Hematopoietic multipotent progenitor cell treated with erythropoietin and hydrocortisone succinate and interleukin-3 and kit ligand, for 15 days (in vitro differentiated cells): ENCODE measurements at regions not wholly inside any gene's neighbourhood (a gene's known extent, or its start where the extent isn't known, plus 50 kb on each side); places are given as distances from the start of the nearest gene placed in this dataset.
"Not testable (repeated sequence)": the region's sequence is repeated elsewhere in the genome, so short reads cannot be mapped to it uniquely, and the experiment has no call there.

ENCODE experiments used
- DNase-seq: peaks from one replicate; pipeline ENCODE4 v3.0.0-alpha.2; 2015; ENCODE audit warnings: low spot score

DNA sequence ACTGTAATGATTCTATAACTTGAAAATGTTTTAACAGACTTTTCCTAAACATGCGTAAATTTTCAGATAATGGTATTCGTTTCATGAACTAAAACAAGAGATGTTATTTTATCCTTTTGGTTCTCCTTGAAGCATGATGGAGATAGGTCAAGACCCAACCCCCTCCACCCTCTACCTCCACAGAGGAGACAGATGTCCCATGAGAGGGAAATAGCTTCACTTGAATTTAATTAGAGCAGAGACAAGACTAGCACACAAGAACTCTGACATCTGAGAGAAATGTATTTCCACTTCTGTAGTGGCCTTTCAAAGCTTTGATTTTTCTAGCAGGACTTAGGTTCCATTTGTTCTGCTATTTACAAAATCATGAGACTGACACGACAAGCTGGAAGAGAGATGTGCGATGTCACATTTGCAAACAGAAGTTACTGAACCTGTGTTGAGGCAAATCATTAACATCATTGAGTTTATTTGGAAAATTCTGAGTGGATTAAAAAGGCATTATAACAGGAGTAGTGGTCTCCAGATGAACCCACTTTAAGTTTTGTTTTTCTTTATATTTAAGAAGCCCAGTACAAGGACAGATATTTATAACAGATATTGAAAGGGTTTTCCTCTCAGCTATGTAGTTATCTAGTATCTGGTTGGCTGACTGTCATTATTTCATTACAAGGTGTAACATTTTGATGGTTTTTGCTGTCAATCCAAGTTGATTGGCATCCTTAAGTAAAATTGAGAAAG, 276.2 kb downstream of the ASXL3 start:
- DNase-seq: no peak

DNA sequence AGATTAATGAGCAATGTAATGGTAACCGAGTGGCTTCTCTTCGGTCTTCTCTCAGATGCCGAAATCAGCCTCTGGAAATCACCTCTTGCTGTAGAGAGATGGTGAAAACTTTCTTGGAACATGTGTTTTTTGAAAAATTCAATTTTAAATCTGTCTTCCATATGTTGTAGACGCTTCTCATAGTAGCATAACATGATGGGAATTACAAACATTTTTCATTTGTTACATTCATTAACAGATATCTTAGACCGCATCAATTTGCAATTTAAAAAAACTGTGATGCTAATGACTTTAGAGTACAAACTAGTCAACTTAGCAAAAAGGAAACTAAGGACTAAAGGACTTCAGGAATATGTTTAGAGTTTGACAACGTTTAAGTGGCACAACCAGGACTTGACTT, 275.2 kb downstream of the ASXL3 start:
- DNase-seq: no peak

DNA sequence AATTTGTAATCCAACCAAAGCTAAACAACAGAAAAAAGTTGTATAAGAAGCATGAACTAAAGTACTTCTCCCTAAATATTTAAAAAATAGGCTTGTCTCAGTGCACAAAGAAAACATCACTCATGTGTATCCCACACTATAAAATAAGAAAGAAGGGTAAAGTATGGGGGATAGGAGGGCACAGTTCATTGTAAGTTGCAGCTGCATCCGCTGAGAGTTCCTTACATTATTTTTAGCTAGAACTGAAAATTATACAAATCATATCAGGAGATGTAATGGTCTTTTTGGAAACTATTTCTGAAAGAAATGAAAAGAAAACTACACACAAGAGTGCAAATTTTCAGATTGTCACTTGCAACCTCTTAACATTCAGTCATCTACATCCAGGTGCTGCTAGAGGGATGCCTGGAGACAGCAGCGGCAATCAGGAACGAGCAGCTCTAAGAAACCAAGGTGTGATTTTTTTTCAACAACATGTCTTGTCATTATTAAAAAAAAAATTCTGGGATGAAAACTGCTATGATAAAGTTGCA, 273.6 kb downstream of the ASXL3 start:
- no peak for DNase-seq

GRCh38 chr18:33849731-33850130, 271.7 kb downstream of the ASXL3 start:
- DNase-seq: no peak

DNA sequence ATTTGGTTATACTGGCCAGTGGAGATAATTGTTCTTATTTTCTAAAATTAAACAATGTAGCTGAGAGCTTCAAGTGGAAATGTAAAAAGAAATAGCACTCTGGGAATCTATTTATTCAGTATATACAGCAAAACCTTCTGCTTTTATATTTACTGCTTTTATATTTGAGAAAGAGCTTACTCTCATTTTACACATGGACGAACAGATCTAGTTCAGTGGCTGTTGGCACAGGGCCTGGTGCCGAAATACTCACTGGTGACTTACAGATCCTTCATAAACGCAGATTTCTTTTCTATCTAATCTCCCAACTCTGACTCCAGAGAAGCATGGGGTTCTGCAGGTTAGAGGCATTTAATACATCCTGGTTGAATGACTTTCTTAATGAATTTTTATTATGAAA, 266.2 kb downstream of the ASXL3 start:
- no peak for DNase-seq

DNA sequence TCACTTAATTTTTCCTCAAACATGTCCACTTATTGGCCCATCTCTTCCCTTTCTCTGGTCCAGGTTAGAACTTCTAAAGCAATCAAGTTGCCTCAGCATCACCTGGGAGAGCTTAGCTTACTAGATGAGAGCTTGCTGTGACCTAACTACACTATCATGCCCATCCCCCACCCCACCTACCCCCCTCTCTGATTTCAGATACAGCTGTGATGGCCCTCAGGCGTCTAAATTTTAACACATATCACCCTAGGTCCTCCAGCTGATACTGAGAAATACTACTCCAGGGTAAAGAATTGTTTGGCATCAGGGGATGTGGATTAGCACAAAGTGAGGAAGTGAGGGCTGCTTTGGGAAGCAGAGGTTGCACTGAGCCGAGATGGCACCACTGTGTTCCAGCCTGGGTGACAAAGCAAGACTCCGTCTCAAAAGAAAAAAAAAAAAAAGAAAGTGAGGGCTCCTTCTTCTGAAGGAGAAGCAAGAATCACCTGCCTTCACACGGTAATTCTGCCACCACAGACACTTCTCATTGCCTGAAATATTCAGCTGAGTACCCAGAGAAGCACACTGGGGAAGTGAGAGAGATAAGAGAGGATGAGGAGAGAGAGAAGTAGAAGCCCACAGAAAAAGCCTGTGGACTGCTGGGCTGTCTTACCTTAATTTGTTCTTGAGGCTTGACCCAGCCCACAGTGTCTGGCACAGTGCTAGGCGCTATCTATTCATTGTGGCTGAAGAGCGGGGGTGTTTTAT, 263.4 kb downstream of the ASXL3 start:
- no peak for DNase-seq

GRCh38 chr18:33840212-33840593, 262.2 kb downstream of the ASXL3 start:
- no peak for DNase-seq

DNA sequence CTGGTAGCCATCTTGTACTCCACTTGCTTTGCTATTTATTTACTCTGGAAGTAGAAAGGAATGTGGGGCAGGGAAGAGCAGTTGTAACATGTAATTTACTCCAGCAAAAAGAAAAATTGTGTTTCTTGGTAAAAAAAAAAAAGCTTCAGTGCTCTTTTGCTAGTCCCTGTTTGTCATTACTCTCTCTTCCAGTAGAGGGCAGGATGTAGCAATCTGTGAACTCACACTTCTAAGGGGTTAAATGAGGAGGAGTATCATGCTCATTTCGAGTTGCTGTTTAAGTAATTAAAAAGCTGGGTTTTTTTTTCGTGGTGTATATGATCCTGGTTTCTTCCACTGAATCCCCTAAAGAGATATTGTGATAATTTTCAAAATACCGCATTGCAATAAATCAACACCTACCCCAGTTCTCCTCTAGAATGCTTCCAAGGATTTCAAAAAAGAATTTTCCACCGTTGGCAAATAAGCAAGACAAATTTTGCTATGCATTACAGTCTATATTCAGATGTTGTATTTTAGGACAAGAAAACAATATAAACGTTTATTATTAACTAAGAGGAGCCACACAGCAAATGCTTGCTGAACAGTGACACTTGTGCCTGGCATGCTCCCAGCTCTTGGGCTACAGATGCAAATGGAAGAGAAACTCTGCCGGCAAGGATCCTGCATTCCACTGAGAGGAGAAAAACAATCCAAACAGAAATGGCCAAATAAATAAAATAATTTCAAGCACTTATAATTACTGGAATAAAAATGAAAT, 261.6 kb downstream of the ASXL3 start:
- peak; percentile 6 for DNase-seq

- DNase-seq: no peak
These were observed 260.0 kb downstream of the ASXL3 start for GRCh38 chr18:33838054-33838453.

DNA sequence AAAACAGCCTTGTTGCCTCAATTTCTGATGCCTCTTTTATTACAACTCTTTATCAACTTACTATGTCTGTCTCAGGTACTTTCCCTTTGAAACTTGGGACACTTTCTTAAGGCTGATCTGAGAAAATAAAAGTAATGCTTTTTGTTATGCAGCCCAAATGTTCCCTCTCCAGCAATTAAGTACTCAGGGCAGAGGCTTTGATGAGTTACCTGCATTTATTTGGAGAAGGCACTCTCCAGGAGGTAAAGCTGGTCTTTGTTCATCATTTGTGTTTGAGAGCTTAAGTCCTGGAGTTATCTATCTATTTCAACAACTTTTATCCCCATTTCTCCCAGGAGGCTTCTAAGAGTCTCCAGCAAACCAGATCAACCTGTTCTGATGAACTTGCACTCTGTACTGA, 259.2 kb downstream of the ASXL3 start:
- no peak for DNase-seq

GRCh38 chr18:33836564-33836963, 258.5 kb downstream of the ASXL3 start:
- DNase-seq: no peak

DNA sequence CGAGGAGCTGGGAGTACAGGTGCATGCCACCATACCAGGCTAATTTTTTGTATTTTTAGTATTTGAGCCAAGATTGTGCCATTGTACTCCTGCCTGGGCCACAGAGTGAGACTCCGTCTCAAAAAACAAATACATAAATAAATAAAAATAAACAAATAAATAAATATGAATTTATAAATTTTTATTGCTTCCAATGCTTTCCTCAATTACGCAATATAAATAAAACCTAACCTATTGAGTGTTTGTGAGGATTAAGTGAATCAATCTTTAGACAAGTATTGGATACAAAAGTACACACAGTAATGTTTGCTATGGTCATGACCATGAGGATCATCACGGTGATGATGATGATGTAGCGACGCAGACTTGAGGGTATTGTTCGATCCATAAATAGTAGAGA, 257.4 kb downstream of the ASXL3 start:
- no peak for DNase-seq

GRCh38 chr18:33833842-33834241, 255.8 kb downstream of the ASXL3 start:
- DNase-seq: no peak

GRCh38 chr18:33831424-33831823, 253.4 kb downstream of the ASXL3 start:
- no peak for DNase-seq

- DNase-seq: no peak
These were observed 252.2 kb downstream of the ASXL3 start for GRCh38 chr18:33830213-33830612.

- no peak for DNase-seq
These were observed 250.9 kb downstream of the ASXL3 start for GRCh38 chr18:33828949-33829348.

GRCh38 chr18:33826151-33826550, 248.1 kb downstream of the ASXL3 start:
- no peak for DNase-seq

- DNase-seq: no peak
These were observed 243.5 kb downstream of the ASXL3 start for GRCh38 chr18:33821503-33821902.

GRCh38 chr18:33820517-33821371, 242.7 kb downstream of the ASXL3 start:
- no peak for DNase-seq

DNA sequence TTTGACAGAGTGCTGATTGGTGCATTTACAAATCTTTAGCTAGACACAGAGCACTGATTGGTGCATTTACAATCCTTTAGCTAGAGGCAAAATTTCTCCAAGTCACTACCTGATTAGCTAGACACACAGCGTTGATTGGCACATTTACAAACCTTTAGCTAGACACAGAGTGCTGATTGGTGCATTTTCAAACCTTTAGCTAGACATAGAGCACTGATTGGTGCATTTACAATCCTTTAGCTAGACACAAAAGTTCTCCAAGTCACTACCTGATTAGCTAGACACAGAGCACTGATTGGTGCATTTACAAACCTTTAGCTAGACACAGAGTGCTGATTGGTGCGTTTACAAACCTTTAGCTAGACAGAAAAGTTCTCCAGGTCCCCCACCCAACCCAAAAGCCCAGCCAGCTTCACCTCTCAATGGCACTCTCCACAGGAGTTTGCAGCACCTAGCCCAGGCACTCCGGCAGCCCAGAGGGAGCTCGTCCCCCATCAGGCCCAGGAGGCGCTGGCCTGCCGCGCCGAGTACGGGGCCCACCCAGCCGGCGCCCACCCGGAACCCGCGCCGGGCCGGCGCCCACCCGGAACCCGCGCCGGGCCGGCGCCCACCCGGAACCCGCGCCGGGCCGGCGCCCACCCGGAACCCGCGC, 241.8 kb downstream of the ASXL3 start:
- not testable (repeated sequence) for DNase-seq

GRCh38 chr18:33818145-33818544, 240.1 kb downstream of the ASXL3 start:
- no peak for DNase-seq
